H9 (cell line): ENCODE measurements at regions not wholly inside any gene's neighbourhood (a gene's known extent, or its start where the extent isn't known, plus 50 kb on each side); places are given as distances from the start of the nearest gene placed in this dataset.

ENCODE experiments used
- DNase-seq: peaks from one replicate; pipeline ENCODE4 v3.0.0-alpha.2; 2017
- H2AFZ ChIP-seq: one replicate; pipeline ENCODE4 v1.6.1; 2013; ENCODE audit warnings: mild to moderate bottlenecking, low read length, control low read depth, moderate library complexity
- H2AK5ac ChIP-seq: 2 replicates; pipeline ENCODE4 v1.6.1; 2013; ENCODE audit warnings: low read length, control low read depth, mixed read lengths; ENCODE audit not compliant: insufficient read length
- H2BK120ac ChIP-seq: one replicate; pipeline ENCODE4 v1.6.1; 2013; ENCODE audit warnings: low read depth, mild to moderate bottlenecking, low read length, control low read depth, inconsistent platforms; ENCODE audit not compliant: poor library complexity, severe bottlenecking
- H2BK12ac ChIP-seq: 2 replicates; pipeline ENCODE4 v1.6.1; 2013; ENCODE audit warnings: low read length, control low read depth, mixed read lengths, low read depth; ENCODE audit not compliant: insufficient read length
- H2BK15ac ChIP-seq: 2 replicates; pipeline ENCODE4 v1.6.1; 2013; ENCODE audit warnings: low read depth, low read length, control low read depth
- H2BK20ac ChIP-seq: one replicate; pipeline ENCODE4 v1.6.1; 2013; ENCODE audit warnings: low read depth, mild to moderate bottlenecking, low read length, control low read depth, inconsistent platforms; ENCODE audit not compliant: poor library complexity, severe bottlenecking
- H2BK5ac ChIP-seq: 2 replicates; pipeline ENCODE4 v1.6.1; 2013; ENCODE audit warnings: low read length, control low read depth, mixed read lengths; ENCODE audit not compliant: insufficient read length
- H3K14ac ChIP-seq: 2 replicates; pipeline ENCODE4 v1.6.1; 2013; ENCODE audit warnings: low read length, control low read depth; ENCODE audit not compliant: insufficient read depth
- H3K18ac ChIP-seq: 2 replicates; pipeline ENCODE4 v1.6.1; 2013; ENCODE audit warnings: low read depth, mild to moderate bottlenecking, mixed read lengths, low read length, control low read depth; ENCODE audit not compliant: insufficient read length
- H3K23ac ChIP-seq: 2 replicates; pipeline ENCODE4 v1.6.1; 2013; ENCODE audit warnings: low read length, control low read depth, mixed read lengths, low read depth; ENCODE audit not compliant: insufficient read length
- H3K23me2 ChIP-seq: 2 replicates; pipeline ENCODE4 v1.6.1; 2013; ENCODE audit warnings: low read depth, mild to moderate bottlenecking, mixed read lengths, low read length, control low read depth; ENCODE audit not compliant: insufficient read length, poor library complexity, severe bottlenecking
- H3K27ac ChIP-seq: 2 replicates; pipeline ENCODE4 v1.5.1; 2013; ENCODE audit warnings: low read length, control low read depth, mixed read lengths, low read depth; ENCODE audit not compliant: insufficient read length
- H3K27me3 ChIP-seq: 2 replicates; pipeline ENCODE4 v1.6.1; 2013; ENCODE audit warnings: low read length, control low read depth, inconsistent platforms; ENCODE audit not compliant: insufficient read depth
- H3K4ac ChIP-seq: 2 replicates; pipeline ENCODE4 v1.6.1; 2013; ENCODE audit warnings: low read depth, mild to moderate bottlenecking, control low read depth, inconsistent platforms, low read length, moderate library complexity
- H3K4me1 ChIP-seq: 2 replicates; pipeline ENCODE4 v1.6.1; 2013; ENCODE audit warnings: low read length, control low read depth, inconsistent platforms; ENCODE audit not compliant: insufficient read depth
- H3K4me2 ChIP-seq: 2 replicates; pipeline ENCODE4 v1.6.1; 2013; ENCODE audit warnings: low read length, control low read depth, mixed read lengths; ENCODE audit not compliant: insufficient read length, insufficient read depth
- H3K56ac ChIP-seq: 2 replicates; pipeline ENCODE4 v1.6.1; 2013; ENCODE audit warnings: low read depth, mild to moderate bottlenecking, mixed read lengths, low read length, control low read depth; ENCODE audit not compliant: insufficient read length
- H3K79me1 ChIP-seq: 2 replicates; pipeline ENCODE4 v1.6.1; 2013; ENCODE audit warnings: low read depth, mild to moderate bottlenecking, moderate library complexity, low read length, control low read depth, inconsistent platforms; ENCODE audit not compliant: insufficient read depth, poor library complexity, severe bottlenecking
- H3K79me2 ChIP-seq: 2 replicates; pipeline ENCODE4 v1.6.1; 2013; ENCODE audit warnings: low read length, control low read depth, inconsistent platforms; ENCODE audit not compliant: insufficient read depth
- H3K9ac ChIP-seq: 2 replicates; pipeline ENCODE4 v1.6.1; 2013; ENCODE audit warnings: low read length, control low read depth, mixed read lengths; ENCODE audit not compliant: insufficient read length; ENCODE audit errors: extremely low read depth
- H3K9me3 ChIP-seq: one replicate; pipeline ENCODE4 v1.6.1; 2013; ENCODE audit warnings: low read depth, low read length, inconsistent platforms; ENCODE audit not compliant: control insufficient read depth
- H3T11ph ChIP-seq: one replicate; pipeline ENCODE4 v1.6.1; 2013; ENCODE audit warnings: mild to moderate bottlenecking, low read length, control low read depth, inconsistent platforms
- H4K20me1 ChIP-seq: one replicate; pipeline ENCODE4 v1.6.1; 2013; ENCODE audit not compliant: control insufficient read depth, insufficient read length, insufficient read depth
- H4K5ac ChIP-seq: 2 replicates; pipeline ENCODE4 v1.6.1; 2013; ENCODE audit warnings: low read depth, mild to moderate bottlenecking, mixed read lengths, low read length, control low read depth; ENCODE audit not compliant: insufficient read length
- H4K8ac ChIP-seq: replicated peaks from 2 replicates; pipeline ENCODE4 v1.6.1; 2013; ENCODE audit warnings: low read length, control low read depth, mixed read lengths, low read depth; ENCODE audit not compliant: insufficient read length
- H4K91ac ChIP-seq: 2 replicates; pipeline ENCODE4 v1.6.1; 2013; ENCODE audit warnings: low read depth, mild to moderate bottlenecking, moderate library complexity, mixed read lengths, low read length, control low read depth; ENCODE audit not compliant: insufficient read length
- H3K27ac Mint-ChIP-seq, 3 experiments: 2 replicates in 2 of 3; 3 replicates in 1 of 3; pipeline ENCODE4 v1.8.0; 2020 to 2021; ENCODE audit warnings: mixed read lengths in 3 of 3, mild to moderate bottlenecking in 1 of 3, moderate library complexity in 1 of 3
- H3K27me3 Mint-ChIP-seq: 2 replicates; pipeline ENCODE4 v1.8.0; 2021; ENCODE audit warnings: low read depth, mild to moderate bottlenecking, moderate library complexity, mixed read lengths
- H3K36me3 Mint-ChIP-seq, 3 experiments: 2 replicates in 2 of 3; 3 replicates in 1 of 3; pipeline ENCODE4 v1.8.0; 2020 to 2021; ENCODE audit warnings: low read depth in 3 of 3, mixed read lengths in 3 of 3; ENCODE audit not compliant: insufficient read depth in 1 of 3
- H3K4me1 Mint-ChIP-seq, 2 experiments: 2 replicates each; pipeline ENCODE4 v1.8.0; 2020; ENCODE audit warnings: mixed read lengths in 2 of 2
- H3K4me3 Mint-ChIP-seq, 2 experiments: 2 replicates in 1 of 2; 3 replicates in 1 of 2; pipeline ENCODE4 v1.8.0; 2020 to 2021; ENCODE audit warnings: mild to moderate bottlenecking in 2 of 2, mixed read lengths in 2 of 2, moderate library complexity in 1 of 2
- H3K9me3 Mint-ChIP-seq, 2 experiments: 2 replicates in 1 of 2; 3 replicates in 1 of 2; pipeline ENCODE4 v1.8.0; 2020; ENCODE audit warnings: mild to moderate bottlenecking in 2 of 2, mixed read lengths in 2 of 2, moderate library complexity in 1 of 2
- WGBS: extraction: QIAGEN DNeasy Blood & Tissue Kit; methylation state at CpG from one replicate; pipeline ENCODE4 v1.1.7; 2013; ENCODE audit warnings: missing lambda C conversion rate, low lambda C conversion rate, mixed read lengths; ENCODE audit not compliant: insufficient read length; ENCODE audit errors: extremely low coverage; 5-methylcytosine and 5-hydroxymethylcytosine counted together
- TF ChIP-seq, protein P1 (sequence below): fragments of 200-600 bp; sonication (generic); conservative IDR thresholded peaks from 3 replicates; pipeline ENCODE4 v1.8.0; 2021; ENCODE audit warnings: antibody characterized with exemption, mild to moderate bottlenecking

DNA sequence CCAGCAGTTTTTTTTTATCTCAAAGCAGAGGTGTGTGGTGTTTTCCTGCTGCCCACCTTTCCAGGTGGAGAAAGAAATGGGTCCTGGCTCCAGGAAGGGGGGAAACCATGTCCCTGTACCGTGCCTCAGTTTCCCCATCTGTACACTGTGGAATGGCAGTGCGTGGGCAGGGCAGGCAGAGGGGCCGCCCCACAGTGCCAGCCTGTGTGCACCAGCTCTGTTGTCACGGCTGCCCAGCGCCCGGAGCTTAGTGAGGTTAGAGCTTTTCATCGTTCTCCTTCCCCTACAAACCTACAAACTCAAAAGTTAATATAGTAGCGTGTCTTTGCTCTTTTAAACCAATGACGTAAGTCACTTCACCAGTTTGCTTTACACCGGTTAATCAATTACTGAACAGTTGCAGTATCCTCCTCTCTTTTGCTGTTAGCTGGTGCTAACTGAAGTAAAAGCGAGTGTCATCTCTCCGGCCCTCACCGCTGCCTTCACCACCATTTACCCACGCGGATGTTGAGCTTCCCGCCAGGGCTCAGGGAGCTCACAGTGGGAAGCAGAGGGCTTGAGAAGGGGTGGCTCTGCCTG, 114.8 kb upstream of the ADRA2C start:
- no peak overlapping the region for H4K91ac ChIP-seq
- no peaks in the 10 kb centered on the region for H3K27me3 ChIP-seq
- H3K23ac ChIP-seq: no peak overlapping the region
- H2AK5ac ChIP-seq: no peak overlapping the region
- H3K23me2 ChIP-seq: no peaks in the 10 kb centered on the region
- no peak for DNase-seq
- H3K4ac ChIP-seq: no peak overlapping the region
- H3T11ph ChIP-seq: no peak overlapping the region
- H3K79me2 ChIP-seq: no peaks in the 10 kb centered on the region
- H4K5ac ChIP-seq: no peak overlapping the region
- H3K36me3 Mint-ChIP-seq: no peaks in the 10 kb centered on the region
- no peak overlapping the region for H2BK20ac ChIP-seq
- no peak overlapping the region for H2BK5ac ChIP-seq
- H3K9me3 Mint-ChIP-seq: no peaks in the 10 kb centered on the region
- peaks cover 2% of the 10 kb centered on the region for H4K20me1 ChIP-seq
- H3K27ac ChIP-seq: no peak overlapping the region
- no peak overlapping the region for H3K4me3 Mint-ChIP-seq
- no peak overlapping the region for H2BK15ac ChIP-seq
- WGBS: no CpG with 5 or more reads among the region's 16 CpGs
- H3K27me3 Mint-ChIP-seq: peaks cover 29% of the 10 kb centered on the region
- no peaks in the 10 kb centered on the region for H3K79me1 ChIP-seq
- H3K27ac Mint-ChIP-seq: no peak overlapping the region; a peak in 1 of 7 replicates
- H2BK12ac ChIP-seq: no peak overlapping the region
- no peak overlapping the region for H4K8ac ChIP-seq
- no peaks in the 10 kb centered on the region for H3K9me3 ChIP-seq
- no peak overlapping the region for H3K14ac ChIP-seq
- no peak overlapping the region for H2AFZ ChIP-seq
- H2BK120ac ChIP-seq: no peak overlapping the region
- H3K18ac ChIP-seq: no peak overlapping the region
- H3K9ac ChIP-seq: no peak overlapping the region
- no peak overlapping the region for H3K4me2 ChIP-seq
- H3K4me1 Mint-ChIP-seq: peaks cover 12 to 21% of the 10 kb centered on the region in 2 experiments
- H3K4me1 ChIP-seq: no peaks in the 10 kb centered on the region
- no peak overlapping the region for H3K56ac ChIP-seq
- TF ChIP-seq, protein P1, sequence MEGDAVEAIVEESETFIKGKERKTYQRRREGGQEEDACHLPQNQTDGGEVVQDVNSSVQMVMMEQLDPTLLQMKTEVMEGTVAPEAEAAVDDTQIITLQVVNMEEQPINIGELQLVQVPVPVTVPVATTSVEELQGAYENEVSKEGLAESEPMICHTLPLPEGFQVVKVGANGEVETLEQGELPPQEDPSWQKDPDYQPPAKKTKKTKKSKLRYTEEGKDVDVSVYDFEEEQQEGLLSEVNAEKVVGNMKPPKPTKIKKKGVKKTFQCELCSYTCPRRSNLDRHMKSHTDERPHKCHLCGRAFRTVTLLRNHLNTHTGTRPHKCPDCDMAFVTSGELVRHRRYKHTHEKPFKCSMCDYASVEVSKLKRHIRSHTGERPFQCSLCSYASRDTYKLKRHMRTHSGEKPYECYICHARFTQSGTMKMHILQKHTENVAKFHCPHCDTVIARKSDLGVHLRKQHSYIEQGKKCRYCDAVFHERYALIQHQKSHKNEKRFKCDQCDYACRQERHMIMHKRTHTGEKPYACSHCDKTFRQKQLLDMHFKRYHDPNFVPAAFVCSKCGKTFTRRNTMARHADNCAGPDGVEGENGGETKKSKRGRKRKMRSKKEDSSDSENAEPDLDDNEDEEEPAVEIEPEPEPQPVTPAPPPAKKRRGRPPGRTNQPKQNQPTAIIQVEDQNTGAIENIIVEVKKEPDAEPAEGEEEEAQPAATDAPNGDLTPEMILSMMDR: no peak
